ENCODE measurements at regions not wholly inside any gene's neighbourhood (a gene's known extent, or its start where the extent isn't known, plus 50 kb on each side); places are given as distances from the start of the nearest gene placed in this dataset.

DNA sequence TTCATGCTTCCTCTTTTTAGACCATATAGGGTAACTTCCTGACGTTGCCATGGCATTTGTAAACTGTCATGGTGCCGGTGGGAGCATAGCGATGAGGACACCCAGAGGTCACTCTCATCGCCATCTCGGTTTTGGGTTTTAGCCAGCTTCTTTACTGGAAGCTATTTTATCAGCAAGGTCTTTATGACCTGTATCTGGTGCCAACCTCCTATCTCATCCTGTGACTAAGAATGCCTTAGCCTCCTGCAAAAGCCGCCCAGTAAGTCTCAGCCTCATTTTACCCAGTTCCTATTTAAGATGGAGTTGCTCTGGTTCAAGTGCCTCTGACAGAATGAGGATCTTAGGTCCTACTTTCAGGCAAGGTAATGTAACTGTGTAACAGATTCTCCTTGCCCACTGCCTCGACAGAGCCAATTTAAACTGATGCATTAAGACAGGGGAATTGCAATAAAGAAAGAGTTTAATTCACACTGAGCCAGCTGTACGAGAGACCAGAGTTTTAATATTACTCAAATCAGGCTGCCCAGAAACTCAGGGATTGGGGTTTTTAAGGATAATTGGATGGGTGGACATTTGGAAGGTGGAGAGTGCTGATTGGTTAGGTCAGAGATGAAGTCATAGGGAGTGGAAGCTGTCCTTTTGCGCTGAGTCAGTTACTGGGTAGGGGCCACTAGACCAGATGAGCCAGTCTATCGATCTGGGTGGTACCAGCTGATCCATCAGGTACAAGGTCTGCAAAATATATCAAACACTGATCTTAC, 59.9 kb upstream of the ATF7IP2 start:
- no peak for TF ChIP-seq POLR2A (IDR thresholded peaks at IDR 0.05; ENCODE audit: low read length)
- no peak for TF ChIP-seq GATA1 (IDR thresholded peaks at IDR 0.05; ENCODE audit: low read depth, low read length)

All from erythroblast (primary cell).